ENCODE measurements at regions not wholly inside any gene's neighbourhood (a gene's known extent, or its start where the extent isn't known, plus 50 kb on each side); places are given as distances from the start of the nearest gene placed in this dataset.

DNA sequence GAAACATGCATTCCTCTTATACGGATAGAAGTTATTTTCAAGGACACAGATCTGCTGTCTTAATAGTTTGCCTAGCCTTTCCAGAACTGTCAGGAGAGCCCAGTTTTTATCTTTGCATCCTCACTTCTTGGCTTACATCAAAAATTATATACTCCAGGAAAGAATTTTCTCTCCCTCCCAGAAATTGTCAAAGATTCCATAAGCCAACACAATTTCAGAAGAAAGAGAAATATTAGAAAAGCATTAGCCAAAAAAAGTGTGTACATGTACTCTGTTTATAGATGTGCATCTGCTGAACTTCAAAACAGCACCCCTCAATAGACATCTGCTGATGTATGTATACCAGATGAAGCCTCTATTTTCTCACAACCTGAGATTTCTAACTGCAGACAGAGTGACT lies 210.4 kb downstream of the METTL4 start:
- TF ChIP-seq HNF4A (conservative IDR thresholded peaks at IDR 0.05) (no peak), GABPA (IDR thresholded peaks at IDR 0.05 in 1 of 2, conservative IDR thresholded peaks at IDR 0.05 in 1 of 2) (no peak), TAF1 (conservative IDR thresholded peaks at IDR 0.05) (no peak), RXRA (IDR thresholded peaks at IDR 0.05) (no peak), HNF4G (IDR thresholded peaks at IDR 0.05) (no peak), YY1 (IDR thresholded peaks at IDR 0.05) (no peak), FOXA2 (IDR thresholded peaks at IDR 0.05) (no peak)
- TF ChIP-seq, protein P1, sequence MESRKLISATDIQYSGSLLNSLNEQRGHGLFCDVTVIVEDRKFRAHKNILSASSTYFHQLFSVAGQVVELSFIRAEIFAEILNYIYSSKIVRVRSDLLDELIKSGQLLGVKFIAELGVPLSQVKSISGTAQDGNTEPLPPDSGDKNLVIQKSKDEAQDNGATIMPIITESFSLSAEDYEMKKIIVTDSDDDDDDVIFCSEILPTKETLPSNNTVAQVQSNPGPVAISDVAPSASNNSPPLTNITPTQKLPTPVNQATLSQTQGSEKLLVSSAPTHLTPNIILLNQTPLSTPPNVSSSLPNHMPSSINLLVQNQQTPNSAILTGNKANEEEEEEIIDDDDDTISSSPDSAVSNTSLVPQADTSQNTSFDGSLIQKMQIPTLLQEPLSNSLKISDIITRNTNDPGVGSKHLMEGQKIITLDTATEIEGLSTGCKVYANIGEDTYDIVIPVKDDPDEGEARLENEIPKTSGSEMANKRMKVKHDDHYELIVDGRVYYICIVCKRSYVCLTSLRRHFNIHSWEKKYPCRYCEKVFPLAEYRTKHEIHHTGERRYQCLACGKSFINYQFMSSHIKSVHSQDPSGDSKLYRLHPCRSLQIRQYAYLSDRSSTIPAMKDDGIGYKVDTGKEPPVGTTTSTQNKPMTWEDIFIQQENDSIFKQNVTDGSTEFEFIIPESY (IDR thresholded peaks at IDR 0.05) = no peak
- Histone ChIP-seq H3K27ac (ENCODE audit: low read depth in 1 of 2, low read length in 2 of 2) (no peak overlapping the region), H3K4me3 (ENCODE audit: low read depth in 1 of 3, low read length in 3 of 3) (no peak overlapping the region), H3K27me3 (ENCODE audit: control insufficient read depth in 4 of 4, insufficient read depth in 4 of 4, low read length in 3 of 4) (no peaks in the 10 kb centered on the region), H3K4me1 (ENCODE audit: control insufficient read depth in 4 of 4, insufficient read depth in 4 of 4, low read length in 3 of 4) (no peaks in the 10 kb centered on the region), H3K36me3 (ENCODE audit: control insufficient read depth in 4 of 4, insufficient read depth in 3 of 4, low read depth in 1 of 4, low read length in 3 of 4) (no peaks in the 10 kb centered on the region), H3K9ac (ENCODE audit: low read depth in 1 of 2, low read length in 2 of 2) (no peak overlapping the region), H3K9me3 (ENCODE audit: control insufficient read depth in 4 of 4, low read length in 3 of 4) (no peaks in the 10 kb centered on the region)
- WGBS = 75% methylated on average over 1 of the region's 1 CpG
- no peak for DNase-seq (ENCODE audit: low spot score)

DNA sequence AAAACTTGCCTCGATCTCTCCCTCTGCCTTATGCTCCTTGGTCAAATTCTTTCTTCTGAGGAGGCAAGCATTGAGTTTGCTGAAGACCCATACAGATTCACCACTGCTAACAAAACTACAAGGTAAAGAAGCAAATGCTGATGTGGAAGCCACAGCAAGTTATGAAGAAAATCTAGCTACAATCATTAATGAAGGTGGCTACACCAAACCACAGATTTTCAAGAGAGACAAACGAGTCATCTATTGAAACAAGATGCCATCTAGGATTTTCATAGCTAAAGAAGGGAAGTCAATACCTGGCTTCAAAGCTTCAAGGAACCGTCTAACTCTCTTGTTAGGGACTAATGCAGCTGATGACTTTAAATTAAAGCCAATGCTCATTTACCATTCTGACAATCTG lies 203.2 kb downstream of the METTL4 start:
- H3K27me3 ChIP-seq (ENCODE audit: control insufficient read depth in 4 of 4, insufficient read depth in 4 of 4, low read length in 3 of 4) = no peaks in the 10 kb centered on the region
- H3K9ac ChIP-seq (ENCODE audit: low read depth in 1 of 2, low read length in 2 of 2) = no peak overlapping the region
- H3K4me1 ChIP-seq (ENCODE audit: control insufficient read depth in 4 of 4, insufficient read depth in 4 of 4, low read length in 3 of 4) = no peaks in the 10 kb centered on the region
- 68% methylated on average over 3 of the region's 3 CpGs for WGBS
- no peak overlapping the region for H3K4me3 ChIP-seq (ENCODE audit: low read depth in 1 of 3, low read length in 3 of 3)
- no peaks in the 10 kb centered on the region for H3K9me3 ChIP-seq (ENCODE audit: control insufficient read depth in 4 of 4, low read length in 3 of 4)
- no peak for DNase-seq (ENCODE audit: low spot score)
- no peaks in the 10 kb centered on the region for H3K36me3 ChIP-seq (ENCODE audit: control insufficient read depth in 4 of 4, insufficient read depth in 3 of 4, low read depth in 1 of 4, low read length in 3 of 4)
- no peak for TF ChIP-seq TAF1 (conservative IDR thresholded peaks at IDR 0.05)
- TF ChIP-seq FOXA2 (IDR thresholded peaks at IDR 0.05) = no peak
- H3K27ac ChIP-seq (ENCODE audit: low read depth in 1 of 2, low read length in 2 of 2) = no peak overlapping the region

DNA sequence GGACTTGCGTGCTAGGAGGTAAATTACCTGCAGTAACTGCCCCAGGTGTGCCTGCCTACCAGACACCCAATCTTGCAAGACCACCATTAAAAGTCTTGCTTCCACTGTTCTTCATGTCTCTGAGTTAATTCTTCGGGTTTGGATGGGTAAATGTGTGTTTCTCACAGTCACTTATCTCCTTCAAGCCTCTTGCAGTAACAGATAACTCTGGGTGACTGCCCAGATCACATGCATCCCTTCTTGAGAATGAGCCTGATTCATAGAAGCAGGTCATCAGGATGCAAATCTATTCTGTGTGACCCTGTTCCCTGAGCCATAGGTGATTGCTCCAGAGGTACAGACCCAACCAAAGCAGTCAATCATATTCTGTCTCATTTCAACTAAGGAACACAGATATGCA lies 194.6 kb downstream of the METTL4 start:
- Histone ChIP-seq H3K9me3 (ENCODE audit: control insufficient read depth in 4 of 4, low read length in 3 of 4) (no peaks in the 10 kb centered on the region), H3K27ac (ENCODE audit: low read depth in 1 of 2, low read length in 2 of 2) (no peak overlapping the region), H3K4me1 (ENCODE audit: control insufficient read depth in 4 of 4, insufficient read depth in 4 of 4, low read length in 3 of 4) (no peaks in the 10 kb centered on the region), H3K4me3 (ENCODE audit: low read depth in 1 of 3, low read length in 3 of 3) (no peak overlapping the region), H3K9ac (ENCODE audit: low read depth in 1 of 2, low read length in 2 of 2) (no peak overlapping the region), H3K36me3 (ENCODE audit: control insufficient read depth in 4 of 4, insufficient read depth in 3 of 4, low read depth in 1 of 4, low read length in 3 of 4) (no peaks in the 10 kb centered on the region), H3K27me3 (ENCODE audit: control insufficient read depth in 4 of 4, insufficient read depth in 4 of 4, low read length in 3 of 4) (peaks cover 0 to 2% (median 0%) of the 10 kb centered on the region in 4 donors)
- no peak for DNase-seq (ENCODE audit: low spot score)
- TF ChIP-seq SP1 (IDR thresholded peaks at IDR 0.05) (no peak), RAD21 (IDR thresholded peaks at IDR 0.05) (no peak), FOXA2 (IDR thresholded peaks at IDR 0.05) (no peak), HNF4A (conservative IDR thresholded peaks at IDR 0.05) (no peak), FOXA1 (IDR thresholded peaks at IDR 0.05) (no peak), TAF1 (conservative IDR thresholded peaks at IDR 0.05) (no peak), EGR1 (IDR thresholded peaks at IDR 0.05; ENCODE audit: low read depth in 2 of 2) (no peak), NR2F2 (IDR thresholded peaks at IDR 0.05) (no peak), HNF4G (IDR thresholded peaks at IDR 0.05) (no peak), GABPA (IDR thresholded peaks at IDR 0.05 in 1 of 2, conservative IDR thresholded peaks at IDR 0.05 in 1 of 2) (no peak), JUND (IDR thresholded peaks at IDR 0.05) (no peak), RXRA (IDR thresholded peaks at IDR 0.05) (no peak), YY1 (IDR thresholded peaks at IDR 0.05) (no peak)
- TF ChIP-seq, protein P2, sequence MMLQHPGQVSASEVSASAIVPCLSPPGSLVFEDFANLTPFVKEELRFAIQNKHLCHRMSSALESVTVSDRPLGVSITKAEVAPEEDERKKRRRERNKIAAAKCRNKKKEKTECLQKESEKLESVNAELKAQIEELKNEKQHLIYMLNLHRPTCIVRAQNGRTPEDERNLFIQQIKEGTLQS (IDR thresholded peaks at IDR 0.05) = no peak
- TF ChIP-seq, protein P3, sequence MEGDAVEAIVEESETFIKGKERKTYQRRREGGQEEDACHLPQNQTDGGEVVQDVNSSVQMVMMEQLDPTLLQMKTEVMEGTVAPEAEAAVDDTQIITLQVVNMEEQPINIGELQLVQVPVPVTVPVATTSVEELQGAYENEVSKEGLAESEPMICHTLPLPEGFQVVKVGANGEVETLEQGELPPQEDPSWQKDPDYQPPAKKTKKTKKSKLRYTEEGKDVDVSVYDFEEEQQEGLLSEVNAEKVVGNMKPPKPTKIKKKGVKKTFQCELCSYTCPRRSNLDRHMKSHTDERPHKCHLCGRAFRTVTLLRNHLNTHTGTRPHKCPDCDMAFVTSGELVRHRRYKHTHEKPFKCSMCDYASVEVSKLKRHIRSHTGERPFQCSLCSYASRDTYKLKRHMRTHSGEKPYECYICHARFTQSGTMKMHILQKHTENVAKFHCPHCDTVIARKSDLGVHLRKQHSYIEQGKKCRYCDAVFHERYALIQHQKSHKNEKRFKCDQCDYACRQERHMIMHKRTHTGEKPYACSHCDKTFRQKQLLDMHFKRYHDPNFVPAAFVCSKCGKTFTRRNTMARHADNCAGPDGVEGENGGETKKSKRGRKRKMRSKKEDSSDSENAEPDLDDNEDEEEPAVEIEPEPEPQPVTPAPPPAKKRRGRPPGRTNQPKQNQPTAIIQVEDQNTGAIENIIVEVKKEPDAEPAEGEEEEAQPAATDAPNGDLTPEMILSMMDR (IDR thresholded peaks at IDR 0.05; ENCODE audit: low read depth, low read length, missing input control) = no peak
- TF ChIP-seq, protein P4, sequence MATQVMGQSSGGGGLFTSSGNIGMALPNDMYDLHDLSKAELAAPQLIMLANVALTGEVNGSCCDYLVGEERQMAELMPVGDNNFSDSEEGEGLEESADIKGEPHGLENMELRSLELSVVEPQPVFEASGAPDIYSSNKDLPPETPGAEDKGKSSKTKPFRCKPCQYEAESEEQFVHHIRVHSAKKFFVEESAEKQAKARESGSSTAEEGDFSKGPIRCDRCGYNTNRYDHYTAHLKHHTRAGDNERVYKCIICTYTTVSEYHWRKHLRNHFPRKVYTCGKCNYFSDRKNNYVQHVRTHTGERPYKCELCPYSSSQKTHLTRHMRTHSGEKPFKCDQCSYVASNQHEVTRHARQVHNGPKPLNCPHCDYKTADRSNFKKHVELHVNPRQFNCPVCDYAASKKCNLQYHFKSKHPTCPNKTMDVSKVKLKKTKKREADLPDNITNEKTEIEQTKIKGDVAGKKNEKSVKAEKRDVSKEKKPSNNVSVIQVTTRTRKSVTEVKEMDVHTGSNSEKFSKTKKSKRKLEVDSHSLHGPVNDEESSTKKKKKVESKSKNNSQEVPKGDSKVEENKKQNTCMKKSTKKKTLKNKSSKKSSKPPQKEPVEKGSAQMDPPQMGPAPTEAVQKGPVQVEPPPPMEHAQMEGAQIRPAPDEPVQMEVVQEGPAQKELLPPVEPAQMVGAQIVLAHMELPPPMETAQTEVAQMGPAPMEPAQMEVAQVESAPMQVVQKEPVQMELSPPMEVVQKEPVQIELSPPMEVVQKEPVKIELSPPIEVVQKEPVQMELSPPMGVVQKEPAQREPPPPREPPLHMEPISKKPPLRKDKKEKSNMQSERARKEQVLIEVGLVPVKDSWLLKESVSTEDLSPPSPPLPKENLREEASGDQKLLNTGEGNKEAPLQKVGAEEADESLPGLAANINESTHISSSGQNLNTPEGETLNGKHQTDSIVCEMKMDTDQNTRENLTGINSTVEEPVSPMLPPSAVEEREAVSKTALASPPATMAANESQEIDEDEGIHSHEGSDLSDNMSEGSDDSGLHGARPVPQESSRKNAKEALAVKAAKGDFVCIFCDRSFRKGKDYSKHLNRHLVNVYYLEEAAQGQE (IDR thresholded peaks at IDR 0.05) = no peak
- TF ChIP-seq, protein P5, sequence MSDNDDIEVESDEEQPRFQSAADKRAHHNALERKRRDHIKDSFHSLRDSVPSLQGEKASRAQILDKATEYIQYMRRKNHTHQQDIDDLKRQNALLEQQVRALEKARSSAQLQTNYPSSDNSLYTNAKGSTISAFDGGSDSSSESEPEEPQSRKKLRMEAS (IDR thresholded peaks at IDR 0.05) = no peak
- TF ChIP-seq, protein P1 (IDR thresholded peaks at IDR 0.05) = no peak
- 73% methylated on average over 2 of the region's 2 CpGs for WGBS
